IMR-90 (cell line): ENCODE measurements at regions not wholly inside any gene's neighbourhood (a gene's known extent, or its start where the extent isn't known, plus 50 kb on each side); places are given as distances from the start of the nearest gene placed in this dataset.

Experiments used
- ATAC-seq: fragments of 200-7000 bp; cut with Tn5 transposase; 2 replicates; pipeline ENCODE4 v1.9.1; 2020; ENCODE audit warnings: low read depth, mild to moderate bottlenecking, moderate library complexity
- BruUV-seq: library from RNA; stranded (reverse); fragments of 400-500 nt; replicated peaks from 2 replicates; lab custom pipeline; 2021; lab: Mats Ljungman, UMichigan
- CTCF ChIA-PET: fragments of 300-600 bp; formaldehyde crosslinking; extraction: SDS; loops from one replicate; lab custom pipeline; 2021; ENCODE audit warnings: antibody characterized with exemption; lab: Yijun Ruan, JAX
- POLR2A ChIA-PET: fragments of 300-600 bp; sonication (Branson Sonifier 250); formaldehyde crosslinking; loops from one replicate; lab custom pipeline; 2022; ENCODE audit warnings: antibody characterized with exemption; ENCODE audit not compliant: unreplicated experiment; lab: Charles Lee
- DNase-seq: peaks from one replicate; pipeline ENCODE4 v3.0.0; 2013
- H2AFZ ChIP-seq: replicated peaks from 2 replicates; pipeline ENCODE3; 2013; ENCODE audit warnings: low read length, mild to moderate bottlenecking; ENCODE audit not compliant: poor library complexity
- H2AK5ac ChIP-seq: 2 replicates; pipeline ENCODE4 v1.6.1; 2013; ENCODE audit warnings: low read depth, low read length, inconsistent platforms
- H2AK9ac ChIP-seq: replicated peaks from 2 replicates; pipeline ENCODE3; 2013; ENCODE audit warnings: mild to moderate bottlenecking, low read depth, low read length, moderate library complexity; ENCODE audit not compliant: poor library complexity
- H2BK120ac ChIP-seq: 2 replicates; pipeline ENCODE4 v1.6.1; 2013; ENCODE audit warnings: low read depth, low read length, inconsistent platforms
- H2BK15ac ChIP-seq: 3 replicates; pipeline ENCODE4 v1.6.1; 2013; ENCODE audit warnings: low read depth, low read length, inconsistent platforms
- H2BK20ac ChIP-seq: 2 replicates; pipeline ENCODE4 v1.6.1; 2013; ENCODE audit warnings: low read depth, mild to moderate bottlenecking, inconsistent platforms, low read length, moderate library complexity
- H2BK5ac ChIP-seq: 2 replicates; pipeline ENCODE4 v1.6.1; 2013; ENCODE audit warnings: mild to moderate bottlenecking, low read depth, low read length, inconsistent platforms; ENCODE audit not compliant: poor library complexity, severe bottlenecking
- H3K14ac ChIP-seq: replicated peaks from 2 replicates; pipeline ENCODE4 v1.6.1; 2013; ENCODE audit warnings: low read depth, low read length, inconsistent platforms
- H3K18ac ChIP-seq: 2 replicates; pipeline ENCODE4 v1.6.1; 2013; ENCODE audit warnings: low read depth, low read length, control low read depth
- H3K23ac ChIP-seq: 2 replicates; pipeline ENCODE4 v1.6.1; 2013; ENCODE audit warnings: low read depth, low read length, inconsistent platforms
- H3K27ac ChIP-seq: 2 replicates; pipeline ENCODE4 v1.5.1; 2013; ENCODE audit warnings: mild to moderate bottlenecking, control low read depth, low read length; ENCODE audit not compliant: insufficient read depth
- H3K27me3 ChIP-seq: 2 replicates; pipeline ENCODE4 v1.6.1; 2013; ENCODE audit warnings: low read length; ENCODE audit not compliant: control insufficient read depth, insufficient read depth
- H3K36me3 ChIP-seq: 2 replicates; pipeline ENCODE4 v1.6.1; 2013; ENCODE audit warnings: low read length, mixed read lengths; ENCODE audit not compliant: control insufficient read depth, insufficient read depth
- H3K4ac ChIP-seq: 2 replicates; pipeline ENCODE4 v1.6.1; 2013; ENCODE audit warnings: low read depth, low read length, inconsistent platforms
- H3K4me1 ChIP-seq: 2 replicates; pipeline ENCODE4 v1.6.1; 2013; ENCODE audit warnings: low read length, mixed read lengths; ENCODE audit not compliant: control insufficient read depth, insufficient read depth
- H3K4me2 ChIP-seq: 2 replicates; pipeline ENCODE4 v1.6.1; 2013; ENCODE audit warnings: low read depth, mild to moderate bottlenecking, control low read depth, low read length, moderate library complexity
- H3K4me3 ChIP-seq: 2 replicates; pipeline ENCODE4 v1.5.1; 2013; ENCODE audit warnings: low read depth, mild to moderate bottlenecking, control low read depth, low read length, moderate library complexity; ENCODE audit not compliant: insufficient read depth
- H3K56ac ChIP-seq: 2 replicates; pipeline ENCODE4 v1.6.1; 2013; ENCODE audit warnings: low read length, inconsistent platforms; ENCODE audit not compliant: insufficient read depth; ENCODE audit errors: extremely low read depth
- H3K79me1 ChIP-seq, 2 experiments: 2 replicates each; pipeline ENCODE4 v1.6.1; 2013; ENCODE audit warnings: low read length in 2 of 2, inconsistent platforms in 1 of 2, low read depth in 1 of 2
- H3K9ac ChIP-seq: 2 replicates; pipeline ENCODE4 v1.6.1; 2013; ENCODE audit warnings: low read depth, low read length, control low read depth
- H3K9me1 ChIP-seq: 2 replicates; pipeline ENCODE4 v1.6.1; 2013; ENCODE audit warnings: low read length, inconsistent platforms; ENCODE audit not compliant: insufficient read depth
- H3K9me3 ChIP-seq: 2 replicates; pipeline ENCODE4 v1.6.1; 2013; ENCODE audit warnings: low read length; ENCODE audit not compliant: control insufficient read depth, insufficient read depth
- H4K20me1 ChIP-seq: 2 replicates; pipeline ENCODE4 v1.6.1; 2013; ENCODE audit warnings: low read length, inconsistent platforms; ENCODE audit not compliant: insufficient read depth
- H4K5ac ChIP-seq: 2 replicates; pipeline ENCODE4 v1.6.1; 2013; ENCODE audit warnings: mild to moderate bottlenecking, low read depth, low read length, control low read depth
- H4K8ac ChIP-seq, 2 experiments: 2 replicates each; pipeline ENCODE4 v1.6.1; 2013; ENCODE audit warnings: low read depth in 2 of 2, low read length in 2 of 2, control low read depth in 1 of 2, inconsistent platforms in 1 of 2
- H4K91ac ChIP-seq: 2 replicates; pipeline ENCODE4 v1.6.1; 2013; ENCODE audit warnings: low read depth, low read length, inconsistent platforms; ENCODE audit not compliant: insufficient read depth
- BHLHE40 ChIP-seq: fragments of 150-350 bp; IDR thresholded peaks from 2 replicates; pipeline ENCODE4 v1.6.1; 2016; ENCODE audit warnings: mild to moderate bottlenecking, low read depth, low read length
- CEBPB ChIP-seq: IDR thresholded peaks from 2 replicates; pipeline ENCODE4 v1.6.1; 2012; ENCODE audit warnings: low read depth, low read length, improper control_type of control experiment
- CHD1 ChIP-seq: IDR thresholded peaks from 2 replicates; pipeline ENCODE4 v1.6.1; 2012; ENCODE audit warnings: low read depth, low read length, improper control_type of control experiment
- FOS ChIP-seq: fragments of 150-350 bp; IDR thresholded peaks from 2 replicates; pipeline ENCODE4 v1.6.1; 2016; ENCODE audit warnings: low read depth, low read length
- MAFK ChIP-seq: IDR thresholded peaks from 2 replicates; pipeline ENCODE4 v1.6.1; 2012; ENCODE audit warnings: low read depth, low read length, improper control_type of control experiment
- MXI1 ChIP-seq: IDR thresholded peaks from 2 replicates; pipeline ENCODE4 v1.6.1; 2012; ENCODE audit warnings: low read depth, mild to moderate bottlenecking, low read length, moderate library complexity, borderline replicate concordance
- POLR2A ChIP-seq: IDR thresholded peaks from 2 replicates; pipeline ENCODE4 v1.6.1; 2012; ENCODE audit warnings: mild to moderate bottlenecking, low read depth, low read length
- RAD21 ChIP-seq: IDR thresholded peaks from 2 replicates; pipeline ENCODE4 v1.6.1; 2012; ENCODE audit warnings: low read length, improper control_type of control experiment
- RCOR1 ChIP-seq: IDR thresholded peaks from 2 replicates; pipeline ENCODE4 v1.6.1; 2012; ENCODE audit warnings: mild to moderate bottlenecking, low read length, improper control_type of control experiment; ENCODE audit not compliant: insufficient replicate concordance
- RFX5 ChIP-seq: IDR thresholded peaks from 2 replicates; pipeline ENCODE4 v1.8.0; 2012; ENCODE audit warnings: low read depth, mild to moderate bottlenecking, low read length, moderate library complexity
- WGBS, 2 experiments: methylation state at CpG; one replicate each; pipeline versions ENCODE4 v1.1.5 to v1.1.7; 2013; ENCODE audit warnings: missing lambda C conversion rate in 2 of 2; ENCODE audit not compliant: insufficient read length in 1 of 2; ENCODE audit errors: extremely low coverage in 2 of 2; 5-methylcytosine and 5-hydroxymethylcytosine counted together
- dilution Hi-C: fragments of 300-500 bp; cut with HindIII; formaldehyde crosslinking; loops from one replicate; pipeline ENCODE4 v1.14.3; 2018; ENCODE audit warnings: low sequenced_read_pairs; ENCODE audit not compliant: unreplicated experiment
- in situ Hi-C: fragments of 300-500 bp; cut with MboI; formaldehyde crosslinking; loops from 3 replicates; pipeline ENCODE4 v1.14.3; 2019; ENCODE audit warnings: low sequenced_read_pairs, inconsistent platforms, mixed read lengths
- intact Hi-C: fragments of 100-400 bp; cut with micrococcal nuclease; formaldehyde crosslinking; loops from 2 replicates; pipeline ENCODE4 v1.10.0; 2022
- TF ChIP-seq, protein P1 (sequence below): fragments of 150-350 bp; IDR thresholded peaks from 2 replicates; pipeline ENCODE4 v1.6.1; 2017; ENCODE audit warnings: mild to moderate bottlenecking, antibody characterized with exemption, low read length, low read depth
- TF ChIP-seq, protein P2 (sequence below): conservative IDR thresholded peaks from 2 replicates; pipeline ENCODE4 v1.5.1; 2012; ENCODE audit warnings: mild to moderate bottlenecking, low read depth, low read length, improper control_type of control experiment
- TF ChIP-seq, protein P3 (sequence below): fragments of 150-350 bp; IDR thresholded peaks from 2 replicates; pipeline ENCODE4 v1.6.1; 2016; ENCODE audit warnings: low read depth, mild to moderate bottlenecking, low read length, moderate library complexity, borderline replicate concordance

DNA sequence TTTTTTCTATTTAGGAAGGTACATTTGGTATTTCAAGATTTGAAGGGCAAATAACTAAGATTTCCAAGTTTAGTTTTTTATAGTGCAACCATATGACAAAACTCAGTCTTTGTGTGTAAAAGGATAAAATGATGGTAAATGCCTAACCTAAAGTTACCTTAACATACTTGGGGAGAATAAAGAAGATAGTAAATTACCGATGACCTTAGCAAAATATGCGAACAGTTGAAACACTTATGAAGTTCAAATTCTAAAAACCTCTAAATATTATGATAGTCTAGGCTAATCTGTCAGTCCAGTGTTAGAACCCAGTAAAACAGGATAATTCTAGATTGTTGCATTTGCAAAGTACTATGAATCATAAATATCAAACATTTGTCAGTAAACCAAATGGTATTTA is 127.5 kb downstream of the PTCHD4 start:
- Histone ChIP-seq H3K79me1 (no peaks in the 10 kb centered on the region), H3K18ac (no peak overlapping the region), H2AK9ac (no peak overlapping the region), H3K14ac (no peak overlapping the region), H3K9me3 (no peaks in the 10 kb centered on the region), H4K8ac (no peak overlapping the region), H2BK15ac (no peak overlapping the region), H3K23ac (no peak overlapping the region), H3K4me3 (no peak overlapping the region), H3K9ac (no peak overlapping the region), H2BK20ac (no peak overlapping the region), H3K27ac (no peak overlapping the region), H3K4ac (no peak overlapping the region), H3K36me3 (no peaks in the 10 kb centered on the region), H4K20me1 (no peaks in the 10 kb centered on the region), H4K5ac (no peak overlapping the region), H2BK5ac (no peak overlapping the region), H4K91ac (no peak overlapping the region), H3K56ac (no peak overlapping the region), H3K4me1 (no peaks in the 10 kb centered on the region), H2AFZ (no peak overlapping the region), H2BK120ac (no peak overlapping the region), H2AK5ac (no peak overlapping the region), H3K4me2 (no peak overlapping the region), H3K27me3 (no peaks in the 10 kb centered on the region), H3K9me1 (no peaks in the 10 kb centered on the region)
- in situ Hi-C loops = no loop called here
- CTCF ChIA-PET = no interaction called here
- POLR2A ChIA-PET = no interaction called here
- no CpG with 5 or more reads among the region's 2 CpGs for WGBS, 2 experiments
- intact Hi-C loops = no loop called here
- ATAC-seq (no peak), DNase-seq (no peak)
- no peak for TF ChIP-seq FOS
- TF ChIP-seq CHD1 = no peak
- TF ChIP-seq, protein P1, sequence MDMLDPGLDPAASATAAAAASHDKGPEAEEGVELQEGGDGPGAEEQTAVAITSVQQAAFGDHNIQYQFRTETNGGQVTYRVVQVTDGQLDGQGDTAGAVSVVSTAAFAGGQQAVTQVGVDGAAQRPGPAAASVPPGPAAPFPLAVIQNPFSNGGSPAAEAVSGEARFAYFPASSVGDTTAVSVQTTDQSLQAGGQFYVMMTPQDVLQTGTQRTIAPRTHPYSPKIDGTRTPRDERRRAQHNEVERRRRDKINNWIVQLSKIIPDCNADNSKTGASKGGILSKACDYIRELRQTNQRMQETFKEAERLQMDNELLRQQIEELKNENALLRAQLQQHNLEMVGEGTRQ = no peak
- no peak for TF ChIP-seq MAFK
- TF ChIP-seq MXI1 = no peak
- TF ChIP-seq, protein P2, sequence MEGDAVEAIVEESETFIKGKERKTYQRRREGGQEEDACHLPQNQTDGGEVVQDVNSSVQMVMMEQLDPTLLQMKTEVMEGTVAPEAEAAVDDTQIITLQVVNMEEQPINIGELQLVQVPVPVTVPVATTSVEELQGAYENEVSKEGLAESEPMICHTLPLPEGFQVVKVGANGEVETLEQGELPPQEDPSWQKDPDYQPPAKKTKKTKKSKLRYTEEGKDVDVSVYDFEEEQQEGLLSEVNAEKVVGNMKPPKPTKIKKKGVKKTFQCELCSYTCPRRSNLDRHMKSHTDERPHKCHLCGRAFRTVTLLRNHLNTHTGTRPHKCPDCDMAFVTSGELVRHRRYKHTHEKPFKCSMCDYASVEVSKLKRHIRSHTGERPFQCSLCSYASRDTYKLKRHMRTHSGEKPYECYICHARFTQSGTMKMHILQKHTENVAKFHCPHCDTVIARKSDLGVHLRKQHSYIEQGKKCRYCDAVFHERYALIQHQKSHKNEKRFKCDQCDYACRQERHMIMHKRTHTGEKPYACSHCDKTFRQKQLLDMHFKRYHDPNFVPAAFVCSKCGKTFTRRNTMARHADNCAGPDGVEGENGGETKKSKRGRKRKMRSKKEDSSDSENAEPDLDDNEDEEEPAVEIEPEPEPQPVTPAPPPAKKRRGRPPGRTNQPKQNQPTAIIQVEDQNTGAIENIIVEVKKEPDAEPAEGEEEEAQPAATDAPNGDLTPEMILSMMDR = no peak
- TF ChIP-seq CEBPB = no peak
- TF ChIP-seq RFX5 = no peak
- TF ChIP-seq BHLHE40 = no peak
- TF ChIP-seq RAD21 = no peak
- TF ChIP-seq RCOR1 = no peak
- TF ChIP-seq, protein P3, sequence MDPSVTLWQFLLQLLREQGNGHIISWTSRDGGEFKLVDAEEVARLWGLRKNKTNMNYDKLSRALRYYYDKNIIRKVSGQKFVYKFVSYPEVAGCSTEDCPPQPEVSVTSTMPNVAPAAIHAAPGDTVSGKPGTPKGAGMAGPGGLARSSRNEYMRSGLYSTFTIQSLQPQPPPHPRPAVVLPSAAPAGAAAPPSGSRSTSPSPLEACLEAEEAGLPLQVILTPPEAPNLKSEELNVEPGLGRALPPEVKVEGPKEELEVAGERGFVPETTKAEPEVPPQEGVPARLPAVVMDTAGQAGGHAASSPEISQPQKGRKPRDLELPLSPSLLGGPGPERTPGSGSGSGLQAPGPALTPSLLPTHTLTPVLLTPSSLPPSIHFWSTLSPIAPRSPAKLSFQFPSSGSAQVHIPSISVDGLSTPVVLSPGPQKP = no peak
- TF ChIP-seq POLR2A = no peak
- BruUV-seq = no TSS peak
- dilution Hi-C loops = no loop called here
